ENCODE measurements at regions not wholly inside any gene's neighbourhood (a gene's known extent, or its start where the extent isn't known, plus 50 kb on each side); places are given as distances from the start of the nearest gene placed in this dataset.

- DNase-seq (ENCODE audit: low spot score) = no peak
- TF ChIP-seq CTCF (IDR thresholded peaks at IDR 0.05) = no peak
- Mint-ChIP-seq H3K27me3 (ENCODE audit: low read depth) (peaks cover 2% of the 10 kb centered on the region), H3K27ac (ENCODE audit: unreplicated experiment) (no peak overlapping the region), H3K9me3 (ENCODE audit: low read depth) (peaks cover 4% of the 10 kb centered on the region), H3K4me3 (ENCODE audit: unreplicated experiment) (no peak overlapping the region), H3K36me3 (ENCODE audit: low read depth) (no peaks in the 10 kb centered on the region), H3K4me1 (ENCODE audit: low read depth) (no peaks in the 10 kb centered on the region)
Observed at GRCh38 chr1:213383465-213383864, 332.4 kb downstream of the RPS6KC1 start.

- Mint-ChIP-seq H3K27ac (ENCODE audit: unreplicated experiment) (no peak overlapping the region), H3K4me1 (ENCODE audit: low read depth) (no peaks in the 10 kb centered on the region), H3K4me3 (ENCODE audit: unreplicated experiment) (no peak overlapping the region), H3K36me3 (ENCODE audit: low read depth) (no peaks in the 10 kb centered on the region), H3K9me3 (ENCODE audit: low read depth) (no peaks in the 10 kb centered on the region), H3K27me3 (ENCODE audit: low read depth) (peaks cover 2% of the 10 kb centered on the region)
- DNase-seq (ENCODE audit: low spot score) = no peak
- no peak for TF ChIP-seq CTCF (IDR thresholded peaks at IDR 0.05)
Observed at GRCh38 chr1:213385201-213385600, 334.2 kb downstream of the RPS6KC1 start.

- H3K9me3 Mint-ChIP-seq (ENCODE audit: low read depth) = no peaks in the 10 kb centered on the region
- H3K4me3 Mint-ChIP-seq (ENCODE audit: unreplicated experiment) = no peak overlapping the region
- DNase-seq (ENCODE audit: low spot score) = no peak
- H3K36me3 Mint-ChIP-seq (ENCODE audit: low read depth) = no peaks in the 10 kb centered on the region
- TF ChIP-seq CTCF (IDR thresholded peaks at IDR 0.05) = no peak
- no peaks in the 10 kb centered on the region for H3K4me1 Mint-ChIP-seq (ENCODE audit: low read depth)
- peaks cover 2% of the 10 kb centered on the region for H3K27me3 Mint-ChIP-seq (ENCODE audit: low read depth)
- H3K27ac Mint-ChIP-seq (ENCODE audit: unreplicated experiment) = no peak overlapping the region
Observed at GRCh38 chr1:213385806-213386324, 334.8 kb downstream of the RPS6KC1 start.

GRCh38 chr1:213387380-213388015 lies 336.5 kb downstream of the RPS6KC1 start:
- Mint-ChIP-seq H3K4me3 (ENCODE audit: unreplicated experiment) (no peak overlapping the region), H3K27ac (ENCODE audit: unreplicated experiment) (no peak overlapping the region), H3K4me1 (ENCODE audit: low read depth) (no peaks in the 10 kb centered on the region), H3K27me3 (ENCODE audit: low read depth) (peaks cover 2% of the 10 kb centered on the region), H3K9me3 (ENCODE audit: low read depth) (no peaks in the 10 kb centered on the region), H3K36me3 (ENCODE audit: low read depth) (no peaks in the 10 kb centered on the region)
- no peak for DNase-seq (ENCODE audit: low spot score)
- no peak for TF ChIP-seq CTCF (IDR thresholded peaks at IDR 0.05)

GRCh38 chr1:213388199-213388598 lies 337.2 kb downstream of the RPS6KC1 start:
- TF ChIP-seq CTCF (IDR thresholded peaks at IDR 0.05) = no peak
- Mint-ChIP-seq H3K4me3 (ENCODE audit: unreplicated experiment) (no peak overlapping the region), H3K27me3 (ENCODE audit: low read depth) (peaks cover 2% of the 10 kb centered on the region), H3K36me3 (ENCODE audit: low read depth) (no peaks in the 10 kb centered on the region), H3K27ac (ENCODE audit: unreplicated experiment) (no peak overlapping the region), H3K9me3 (ENCODE audit: low read depth) (no peaks in the 10 kb centered on the region), H3K4me1 (ENCODE audit: low read depth) (no peaks in the 10 kb centered on the region)
- DNase-seq (ENCODE audit: low spot score) = no peak
